ENCODE measurements at regions not wholly inside any gene's neighbourhood (a gene's known extent, or its start where the extent isn't known, plus 50 kb on each side); places are given as distances from the start of the nearest gene placed in this dataset.

GRCh38 chrX:39817754-39818470, 279.8 kb downstream of the BCOR start:
- TF ChIP-seq POLR2A (IDR thresholded peaks at IDR 0.05; ENCODE audit: low read depth, low read length): no peak
- TF ChIP-seq CTCF (conservative IDR thresholded peaks at IDR 0.05; ENCODE audit: low read depth, low read length): no peak
- no peak for TF ChIP-seq CEBPB (IDR thresholded peaks at IDR 0.05; ENCODE audit: low read depth, low read length)
- no peak for TF ChIP-seq BHLHE40 (IDR thresholded peaks at IDR 0.05; ENCODE audit: low read depth, low read length)
- no peak for TF ChIP-seq FOS (IDR thresholded peaks at IDR 0.05; ENCODE audit: low read depth, low read length)
- TF ChIP-seq NFE2L2 (IDR thresholded peaks at IDR 0.05; ENCODE audit: low read depth, low read length): no peak
- TF ChIP-seq RCOR1 (IDR thresholded peaks at IDR 0.05; ENCODE audit: insufficient replicate concordance, low read length): no peak

Data from IMR-90 (cell line).